Upper lobe of left lung (tissue), 6 donors: ENCODE measurements at regions not wholly inside any gene's neighbourhood (a gene's known extent, or its start where the extent isn't known, plus 50 kb on each side); places are given as distances from the start of the nearest gene placed in this dataset.

Experiments used
- ATAC-seq, 2 donors: fragments of 200-7000 bp; cut with Tn5 transposase; one replicate each; pipeline ENCODE4 v1.9.1; 2022; ENCODE audit warnings: mild to moderate bottlenecking in 2 of 2, moderate library complexity in 2 of 2; ENCODE audit not compliant: low FRiP score in 2 of 2
- DNase-seq, 2 donors: peaks; one replicate each; pipeline ENCODE4 v3.0.0-alpha.2; 2019 to 2020
- H3K27ac ChIP-seq, 4 donors: fragments of 200-600 bp; sonication (generic); one replicate each; pipeline ENCODE4 v1.5.1; 2016 to 2019
- H3K27me3 ChIP-seq, 4 donors: fragments of 200-600 bp; sonication (generic); one replicate each; pipeline ENCODE4 v1.5.1; 2017 to 2019
- H3K36me3 ChIP-seq, 4 donors: fragments of 200-600 bp; sonication (generic); one replicate each; pipeline ENCODE4 v1.5.1; 2016 to 2019
- H3K4me1 ChIP-seq, 4 donors: fragments of 200-600 bp; sonication (generic); one replicate each; pipeline ENCODE4 v1.5.1; 2018 to 2019
- H3K4me3 ChIP-seq, 4 donors: fragments of 200-600 bp; sonication (generic); one replicate each; pipeline ENCODE4 v1.5.1; 2017 to 2019; ENCODE audit warnings: mild to moderate bottlenecking in 2 of 4, moderate library complexity in 1 of 4
- H3K9me3 ChIP-seq, 4 donors: fragments of 200-600 bp; sonication (generic); one replicate each; pipeline ENCODE4 v1.5.1; 2018 to 2019
- CTCF ChIP-seq, 6 experiments: fragments of 450-650 bp in 4 of 6; fragments of 200-600 bp in 2 of 6; sonication (generic) in 2 of 6; IDR thresholded peaks; one replicate each; pipeline ENCODE4 v1.5.1; 2016 to 2019; ENCODE audit warnings: antibody characterized with exemption in 6 of 6
- EP300 ChIP-seq, 4 donors: sonication (generic); formaldehyde crosslinking; IDR thresholded peaks; one replicate each; pipeline ENCODE4 v1.5.1; 2017; ENCODE audit warnings: antibody characterized with exemption in 4 of 4, control low read depth in 2 of 4
- POLR2A ChIP-seq, 4 donors: fragments of 450-650 bp; IDR thresholded peaks; one replicate each; pipeline ENCODE4 v1.5.1; 2016 to 2017; ENCODE audit warnings: antibody characterized with exemption in 4 of 4, mild to moderate bottlenecking in 2 of 4
- POLR2AphosphoS5 ChIP-seq, 2 donors: sonication (generic); formaldehyde crosslinking; IDR thresholded peaks; one replicate each; pipeline ENCODE4 v1.5.1; 2017; ENCODE audit warnings: antibody characterized with exemption in 2 of 2
- WGBS, 2 donors: methylation state at CpG; one replicate each; pipeline ENCODE4 v1.1.5; 2017 to 2018; 5-methylcytosine and 5-hydroxymethylcytosine counted together
- donor health status: DM: no; HTN: no; CAD: no; lungs with moderate emphysema.
- donor health status: DM: no; HTN: yes; CAD: no; lungs with severe emphysema.

- H3K9me3 ChIP-seq: no peaks in the 10 kb centered on the region
- no peak for DNase-seq
- H3K36me3 ChIP-seq: no peaks in the 10 kb centered on the region
- no peak overlapping the region for H3K4me3 ChIP-seq
- TF ChIP-seq POLR2A (IDR thresholded peaks at IDR 0.05): no peak
- TF ChIP-seq CTCF (IDR thresholded peaks at IDR 0.05): no peak
- no peak for TF ChIP-seq POLR2AphosphoS5 (IDR thresholded peaks at IDR 0.05)
- TF ChIP-seq EP300 (IDR thresholded peaks at IDR 0.05): no peak
- no peaks in the 10 kb centered on the region for H3K27me3 ChIP-seq
- H3K4me1 ChIP-seq: no peaks in the 10 kb centered on the region
- 53 to 59% methylated on average over 5 of the region's 5 CpGs for WGBS, 2 donors
- peak in 1 of 2 donors; percentile 46 for ATAC-seq
- no peak overlapping the region for H3K27ac ChIP-seq
Observed at GRCh38 chr16:51569203-51569931, 418.3 kb upstream of the SALL1 start.

GRCh38 chr16:51567911-51568310 lies 416.8 kb upstream of the SALL1 start:
- H3K36me3 ChIP-seq: no peaks in the 10 kb centered on the region
- DNase-seq (no peak), ATAC-seq (no peak)
- H3K27me3 ChIP-seq: no peaks in the 10 kb centered on the region
- H3K4me3 ChIP-seq: no peak overlapping the region
- no peaks in the 10 kb centered on the region for H3K9me3 ChIP-seq
- WGBS, 2 donors: 88% methylated on average over 3 of the region's 3 CpGs
- no peak overlapping the region for H3K27ac ChIP-seq
- H3K4me1 ChIP-seq: no peaks in the 10 kb centered on the region
- no peak for TF ChIP-seq CTCF (IDR thresholded peaks at IDR 0.05)
- TF ChIP-seq EP300 (IDR thresholded peaks at IDR 0.05): no peak
- no peak for TF ChIP-seq POLR2AphosphoS5 (IDR thresholded peaks at IDR 0.05)
- TF ChIP-seq POLR2A (IDR thresholded peaks at IDR 0.05): no peak

- Histone ChIP-seq H3K27ac (no peak overlapping the region), H3K4me1 (no peaks in the 10 kb centered on the region), H3K27me3 (no peaks in the 10 kb centered on the region), H3K4me3 (no peak overlapping the region), H3K9me3 (no peaks in the 10 kb centered on the region), H3K36me3 (no peaks in the 10 kb centered on the region)
- no peak for DNase-seq
- TF ChIP-seq EP300 (IDR thresholded peaks at IDR 0.05) (no peak), CTCF (IDR thresholded peaks at IDR 0.05) (no peak), POLR2A (IDR thresholded peaks at IDR 0.05) (no peak), POLR2AphosphoS5 (IDR thresholded peaks at IDR 0.05) (no peak)
- 77 to 84% methylated on average over 4 of the region's 4 CpGs for WGBS, 2 donors
- no peak for ATAC-seq
Observed at GRCh38 chr16:51565184-51565583, 414.1 kb upstream of the SALL1 start.

- H3K4me3 ChIP-seq: no peak overlapping the region
- WGBS, 2 donors: 83 to 84% methylated on average over 4 of the region's 4 CpGs
- DNase-seq (no peak), ATAC-seq (no peak)
- TF ChIP-seq CTCF (IDR thresholded peaks at IDR 0.05): no peak
- TF ChIP-seq POLR2A (IDR thresholded peaks at IDR 0.05): no peak
- no peak for TF ChIP-seq POLR2AphosphoS5 (IDR thresholded peaks at IDR 0.05)
- TF ChIP-seq EP300 (IDR thresholded peaks at IDR 0.05): no peak
- H3K36me3 ChIP-seq: no peaks in the 10 kb centered on the region
- H3K27me3 ChIP-seq: no peaks in the 10 kb centered on the region
- H3K4me1 ChIP-seq: no peaks in the 10 kb centered on the region
- H3K27ac ChIP-seq: no peak overlapping the region
- no peaks in the 10 kb centered on the region for H3K9me3 ChIP-seq
Observed at GRCh38 chr16:51562891-51563290, 411.8 kb upstream of the SALL1 start.

GRCh38 chr16:51559901-51560300 lies 408.8 kb upstream of the SALL1 start:
- TF ChIP-seq CTCF (IDR thresholded peaks at IDR 0.05) (no peak), EP300 (IDR thresholded peaks at IDR 0.05) (no peak), POLR2AphosphoS5 (IDR thresholded peaks at IDR 0.05) (no peak), POLR2A (IDR thresholded peaks at IDR 0.05) (no peak)
- Histone ChIP-seq H3K9me3 (no peaks in the 10 kb centered on the region), H3K36me3 (no peaks in the 10 kb centered on the region), H3K4me3 (no peak overlapping the region), H3K4me1 (no peaks in the 10 kb centered on the region), H3K27me3 (no peaks in the 10 kb centered on the region), H3K27ac (no peak overlapping the region)
- ATAC-seq (no peak), DNase-seq (no peak)
- WGBS, 2 donors: 72% methylated on average over 3 of the region's 3 CpGs
